Stimulated activated CD8-positive, alpha-beta memory T cell treated with anti-CD3 and anti-CD28 coated beads, Interleukin-7, amount 100 ng/mL, for 4 hours (primary cell): ENCODE measurements at regions not wholly inside any gene's neighbourhood (a gene's known extent, or its start where the extent isn't known, plus 50 kb on each side); places are given as distances from the start of the nearest gene placed in this dataset.
"Not testable (repeated sequence)": the region's sequence is repeated elsewhere in the genome, so short reads cannot be mapped to it uniquely, and the experiment has no call there.

Experiments used
- DNase-seq, 2 donors: peaks; one replicate each; pipeline ENCODE4 v3.0.0-alpha.2; 2020; ENCODE audit warnings: low read depth in 2 of 2

DNA sequence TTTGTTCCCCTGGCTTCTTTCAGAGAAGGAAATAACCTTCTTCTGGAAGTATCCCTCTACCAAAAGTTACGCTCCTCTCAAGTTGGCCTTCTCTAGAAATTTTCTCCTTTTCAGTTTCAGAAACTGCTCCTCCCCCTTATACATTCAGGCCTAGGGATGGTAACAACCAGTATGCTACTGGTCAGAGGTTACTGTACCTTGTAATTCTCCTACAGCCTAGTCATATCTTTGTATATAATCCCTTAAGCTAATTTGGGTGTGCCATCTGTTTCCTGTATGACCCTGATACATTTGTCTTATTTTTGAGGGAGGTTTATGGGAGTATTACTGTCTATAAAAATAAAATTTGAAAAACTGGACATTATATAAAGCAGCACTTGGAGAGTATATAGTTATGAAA lies 98.0 kb upstream of the NOTCH2NLA start:
- DNase-seq = not testable (repeated sequence)

DNA sequence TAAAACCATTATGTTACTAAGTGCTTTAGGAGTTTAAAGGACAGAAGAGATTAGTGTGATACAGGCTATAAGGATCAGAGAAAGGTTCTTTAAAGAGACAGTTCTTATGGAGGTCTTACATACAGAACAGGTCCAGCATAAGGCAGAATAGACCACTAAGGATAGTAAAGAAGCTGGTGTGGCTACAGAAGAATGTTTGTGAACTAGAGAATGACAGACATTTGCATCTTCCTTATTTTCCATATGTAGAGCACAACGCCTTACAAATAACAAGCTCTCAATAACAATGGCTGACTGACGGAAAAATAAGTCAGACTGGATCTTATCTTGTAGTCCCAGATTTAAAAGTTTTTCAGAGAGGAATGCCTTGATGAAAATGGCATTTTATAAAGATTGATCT lies 95.6 kb upstream of the NOTCH2NLA start:
- DNase-seq = not testable (repeated sequence)

DNA sequence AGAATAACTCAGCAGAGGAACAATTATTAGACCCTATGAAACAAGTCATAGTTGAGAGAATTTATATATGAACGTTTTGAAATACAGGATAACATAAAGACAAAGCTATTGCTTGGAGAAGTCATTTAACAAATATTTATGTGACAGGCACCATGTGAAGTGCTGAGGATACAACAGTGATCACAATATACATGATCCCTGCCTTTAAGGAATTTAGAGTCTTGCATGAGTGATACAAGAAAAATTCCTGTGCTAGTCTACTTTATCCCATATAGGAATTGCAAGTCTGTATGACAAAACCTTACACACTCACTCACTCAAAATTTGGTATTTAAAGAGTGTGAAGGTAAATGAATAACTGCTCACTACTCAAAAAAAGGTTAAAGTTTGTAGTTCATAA lies 94.5 kb upstream of the NOTCH2NLA start:
- not testable (repeated sequence) for DNase-seq

DNA sequence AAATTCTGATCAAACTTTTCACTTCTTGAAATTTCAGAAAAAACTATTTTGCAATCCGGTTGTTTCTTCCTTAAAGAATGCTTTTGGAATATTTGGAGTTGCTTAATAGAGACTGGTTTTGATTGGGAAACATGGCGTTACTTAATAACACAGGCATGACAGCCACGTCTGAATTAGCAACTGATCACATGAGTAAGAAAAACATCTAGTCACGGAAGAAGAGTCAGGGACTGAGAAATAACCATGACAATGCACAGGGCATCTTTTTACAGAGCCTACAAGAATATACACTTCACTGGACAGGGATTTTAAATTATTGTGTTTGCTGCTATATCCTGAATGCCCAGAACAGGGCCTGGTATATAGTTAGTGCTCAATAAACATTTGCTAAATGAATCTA lies 94.1 kb upstream of the NOTCH2NLA start:
- DNase-seq = not testable (repeated sequence)

DNA sequence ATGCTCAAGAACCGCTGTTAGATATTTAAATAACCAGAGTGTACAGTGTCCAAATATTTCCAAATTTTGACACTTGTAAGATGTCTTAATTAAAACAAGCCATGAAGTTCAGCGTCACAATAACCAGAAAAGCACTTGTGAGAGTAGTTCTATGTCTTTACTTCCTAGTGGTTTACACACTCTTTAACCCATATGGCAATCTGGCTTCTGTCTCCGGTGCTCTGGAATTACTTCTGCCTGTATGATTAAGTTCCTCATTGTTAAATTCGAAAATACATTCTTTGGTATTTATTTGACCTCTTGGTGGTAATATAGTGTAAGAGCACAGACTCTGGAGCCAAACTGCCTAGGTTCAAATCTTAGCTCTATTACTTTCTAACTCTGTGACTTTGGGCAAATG lies 89.9 kb upstream of the NOTCH2NLA start:
- DNase-seq = not testable (repeated sequence)

DNA sequence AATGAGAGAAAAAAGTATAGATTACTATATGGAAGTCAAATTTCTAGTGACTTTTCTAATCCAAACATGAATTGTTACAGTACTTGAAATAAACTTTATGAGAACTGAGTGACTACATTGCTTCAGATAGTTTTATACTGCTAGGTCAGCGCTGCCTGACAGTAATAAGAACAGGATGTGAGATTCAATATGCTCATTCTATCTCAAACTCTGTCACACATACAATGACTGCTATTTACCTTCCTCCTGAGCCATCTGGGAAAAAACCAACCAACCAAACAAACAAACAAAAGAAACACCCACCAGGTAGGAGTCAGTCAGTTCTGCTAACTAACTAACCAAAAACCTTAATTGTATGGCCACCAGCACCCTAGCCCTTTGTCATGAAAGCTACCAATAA lies 89.0 kb upstream of the NOTCH2NLA start:
- not testable (repeated sequence) for DNase-seq

DNA sequence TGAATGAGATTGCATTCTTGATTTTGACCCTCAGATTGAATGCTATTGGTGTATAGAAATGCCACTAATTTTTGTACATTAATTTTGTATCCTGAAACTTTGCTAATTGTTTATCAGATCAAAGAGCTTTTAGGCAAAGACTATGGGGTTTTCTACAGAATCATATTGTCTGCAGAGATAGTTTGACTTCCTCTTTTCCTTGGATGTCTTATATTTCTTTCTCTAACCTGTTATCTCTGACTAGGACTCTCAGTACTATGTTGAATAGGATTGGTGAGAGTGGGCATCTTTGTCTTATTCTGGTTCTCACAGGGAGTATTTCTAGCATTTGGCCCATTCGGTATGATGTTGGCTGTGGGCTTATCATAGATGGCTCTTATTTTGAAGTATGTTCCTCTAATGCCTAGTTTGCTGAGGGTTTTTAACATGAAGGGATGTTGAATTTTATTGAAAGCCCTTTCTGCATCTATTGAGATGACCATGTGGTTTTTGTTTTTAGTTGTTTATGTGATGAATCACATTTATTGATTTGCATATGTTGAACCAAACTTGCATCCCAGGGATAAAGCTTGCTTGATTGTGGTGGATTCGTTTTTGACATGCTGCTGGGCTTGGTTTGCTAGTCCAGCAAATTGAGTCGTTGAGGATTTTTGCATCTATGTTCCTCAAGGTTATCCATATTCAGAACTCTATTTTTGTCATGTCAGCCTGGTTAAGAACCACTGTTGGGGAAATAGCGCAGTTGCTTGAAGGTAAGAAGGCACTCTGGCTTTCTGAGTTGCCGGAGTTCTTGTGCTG lies 85.8 kb upstream of the NOTCH2NLA start:
- not testable (repeated sequence) for DNase-seq

DNA sequence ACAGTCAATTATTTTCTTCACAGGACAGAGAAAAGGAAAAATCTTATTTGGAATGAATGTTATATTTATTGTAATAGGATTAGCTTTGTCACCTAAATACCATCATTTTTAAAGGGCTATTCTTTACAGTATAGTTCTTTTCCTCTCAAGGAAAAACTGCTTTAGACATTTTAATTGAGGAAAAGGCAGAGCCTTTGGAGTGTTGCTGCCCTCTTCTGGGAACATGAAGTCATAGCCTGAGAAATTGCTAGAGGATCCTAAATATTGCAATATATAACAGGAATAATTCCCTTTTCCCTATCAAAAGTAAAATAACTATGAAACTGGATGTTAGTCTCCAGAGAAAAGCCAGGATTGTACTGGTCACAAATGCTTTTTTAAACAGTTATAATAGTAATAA lies 81.8 kb upstream of the NOTCH2NLA start:
- DNase-seq = not testable (repeated sequence)

DNA sequence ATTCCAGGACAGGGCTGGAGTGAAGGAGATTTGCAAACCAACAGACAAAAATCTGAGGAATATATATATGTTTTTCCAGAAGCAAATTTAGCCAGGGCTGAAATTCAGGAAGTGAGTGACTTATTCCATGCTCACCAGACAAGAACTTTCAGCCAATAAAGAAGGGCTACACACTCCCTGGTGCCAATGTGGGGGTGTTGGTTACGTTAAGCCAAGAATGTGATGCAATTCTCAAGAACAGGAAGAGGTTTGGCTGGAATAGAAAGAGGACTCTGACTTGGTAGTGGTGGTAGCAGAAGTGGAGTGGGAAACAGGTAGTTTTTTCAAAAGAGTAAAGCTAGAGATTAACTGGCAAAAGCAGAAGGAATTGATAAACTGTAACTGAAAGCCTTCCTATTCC lies 80.6 kb upstream of the NOTCH2NLA start:
- DNase-seq = not testable (repeated sequence)

DNA sequence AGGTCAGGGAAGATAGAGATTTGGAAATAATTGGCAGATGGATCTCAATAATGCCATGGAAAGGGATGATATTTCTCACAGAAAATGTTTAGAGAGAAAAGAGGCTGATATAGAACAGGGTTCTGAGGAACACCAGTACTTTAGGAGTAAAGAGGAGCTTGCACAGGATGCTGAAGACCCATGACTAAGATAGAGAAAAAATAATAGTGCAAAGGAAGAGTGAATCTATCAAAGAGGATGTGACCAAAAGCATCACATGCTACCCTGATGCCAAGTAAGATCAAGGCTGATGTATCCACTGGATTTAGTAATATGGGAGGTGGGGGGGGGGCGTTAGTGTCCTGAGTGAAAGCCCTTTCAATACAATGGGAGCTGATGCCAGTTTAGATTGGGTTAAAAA lies 80.1 kb upstream of the NOTCH2NLA start:
- not testable (repeated sequence) for DNase-seq

DNA sequence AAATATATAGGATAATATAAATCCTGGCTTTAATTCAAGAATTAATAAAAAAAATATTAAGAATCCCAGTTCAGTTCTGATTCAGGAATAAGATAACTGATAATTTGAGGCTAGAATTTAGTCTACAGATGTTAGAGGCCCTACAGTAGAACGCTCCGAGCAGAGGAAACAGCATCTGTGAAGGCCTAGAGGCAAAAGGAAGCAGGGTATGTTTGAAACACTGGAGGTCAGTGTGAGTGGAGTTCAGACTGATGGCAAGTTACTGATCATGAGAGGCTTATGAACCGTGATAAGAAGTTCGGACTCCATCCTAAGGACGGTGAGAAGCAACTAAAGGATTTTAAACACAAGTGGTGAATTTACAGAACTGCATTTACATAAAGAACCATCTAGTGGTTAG lies 79.3 kb upstream of the NOTCH2NLA start:
- DNase-seq = not testable (repeated sequence)

DNA sequence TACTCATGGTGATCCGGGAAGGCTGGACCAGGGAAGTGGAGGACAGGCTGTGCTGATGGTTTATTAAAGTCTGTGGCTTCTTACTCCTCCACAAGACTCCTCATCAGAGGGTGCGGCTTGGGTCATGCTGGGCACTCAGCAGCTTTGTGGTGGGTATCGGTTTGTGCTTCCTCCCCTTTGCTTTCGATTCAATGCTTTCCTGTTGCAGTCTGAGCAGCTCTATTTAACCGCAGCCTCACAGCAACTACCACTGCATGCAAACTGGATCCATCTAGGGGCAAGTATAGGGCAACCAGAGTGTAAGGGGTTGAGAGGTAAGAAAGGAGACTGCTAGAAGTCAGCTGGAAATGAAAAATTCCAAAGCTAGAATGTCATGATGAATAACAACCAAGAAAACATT lies 78.8 kb upstream of the NOTCH2NLA start:
- DNase-seq = not testable (repeated sequence)

DNA sequence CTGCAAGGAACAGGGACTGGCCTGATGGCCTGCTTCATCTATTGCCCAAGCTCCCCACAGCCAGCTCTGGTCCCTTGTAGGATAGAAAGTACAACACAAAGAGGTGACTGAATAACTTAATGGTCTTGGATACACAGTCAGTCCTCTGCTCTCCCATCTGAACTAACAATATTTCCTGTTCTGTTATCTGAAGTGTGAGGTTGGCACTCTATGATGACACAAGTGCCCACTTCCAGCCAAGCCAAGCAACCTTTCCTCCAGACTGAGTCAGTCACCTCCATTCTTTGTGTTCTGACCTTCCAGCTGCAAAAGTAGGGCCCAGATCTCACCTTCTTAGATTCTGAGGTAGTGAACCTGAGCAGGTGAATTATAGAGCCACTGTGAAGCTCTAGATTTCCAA lies 77.8 kb upstream of the NOTCH2NLA start:
- DNase-seq = not testable (repeated sequence)

DNA sequence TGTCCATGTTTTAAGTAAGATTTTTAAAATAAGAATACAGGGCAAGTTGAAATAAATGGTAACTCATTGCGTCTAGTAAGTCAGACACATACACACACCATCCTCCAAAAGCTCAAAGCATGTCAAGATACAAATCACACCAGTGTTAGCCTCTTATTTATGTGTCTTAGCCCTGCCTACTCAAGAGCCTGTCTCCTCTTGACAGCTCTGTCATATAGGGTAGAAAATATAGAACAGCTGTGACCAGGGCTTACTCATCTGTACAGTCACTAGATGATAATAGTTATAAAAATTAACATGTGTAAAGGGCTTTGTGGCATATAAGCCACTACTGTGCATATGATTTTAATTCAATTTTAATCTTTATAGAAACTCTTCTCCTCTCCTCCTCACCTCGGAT lies 76.6 kb upstream of the NOTCH2NLA start:
- DNase-seq = not testable (repeated sequence)

DNA sequence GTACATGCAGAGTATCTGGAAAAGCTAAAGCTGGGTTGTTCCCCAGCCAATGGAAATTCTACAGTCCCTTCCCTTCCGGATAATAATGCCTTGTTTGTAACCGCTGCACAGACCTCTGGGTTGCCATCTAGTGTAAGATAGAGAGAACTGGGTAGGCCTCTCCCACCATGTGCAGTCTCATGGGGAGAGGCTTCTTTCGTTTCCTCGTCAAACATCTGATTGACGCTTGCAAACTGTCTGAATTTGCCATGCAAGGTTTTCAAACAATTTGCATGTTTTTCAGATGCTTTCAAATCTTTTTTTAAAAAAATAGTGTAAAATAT lies 69.7 kb upstream of the NOTCH2NLA start:
- not testable (repeated sequence) for DNase-seq

DNA sequence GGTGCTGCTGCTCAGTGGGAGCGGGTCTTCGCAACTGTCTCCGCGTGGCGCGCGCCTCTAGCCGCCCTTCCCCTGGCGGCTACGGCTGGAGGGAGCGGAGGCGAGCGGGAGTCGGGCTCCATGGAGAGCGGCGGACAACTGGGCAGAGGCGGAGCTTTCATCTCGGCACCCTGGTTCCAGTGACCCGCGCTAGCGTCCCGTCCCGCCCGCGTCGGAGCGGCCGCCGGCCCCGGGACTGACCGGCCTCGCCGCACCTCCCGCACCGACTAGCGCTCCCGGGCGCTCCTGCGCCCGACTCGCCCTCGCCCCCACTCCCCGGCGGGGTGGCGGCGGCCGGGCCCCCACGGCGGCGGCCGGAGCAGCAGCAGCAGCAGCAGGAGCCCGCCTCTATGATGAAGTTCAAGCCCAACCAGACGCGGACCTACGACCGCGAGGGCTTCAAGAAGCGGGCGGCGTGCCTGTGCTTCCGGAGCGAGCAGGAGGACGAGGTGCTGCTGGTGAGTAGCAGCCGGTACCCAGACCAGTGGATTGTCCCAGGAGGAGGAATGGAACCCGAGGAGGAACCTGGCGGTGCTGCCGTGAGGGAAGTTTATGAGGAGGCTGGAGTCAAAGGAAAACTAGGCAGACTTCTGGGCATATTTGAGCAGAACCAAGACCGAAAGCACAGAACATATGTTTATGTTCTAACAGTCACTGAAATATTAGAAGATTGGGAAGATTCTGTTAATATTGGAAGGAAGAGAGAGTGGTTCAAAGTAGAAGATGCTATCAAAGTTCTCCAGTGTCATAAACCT lies 69.2 kb upstream of the NOTCH2NLA start:
- DNase-seq = not testable (repeated sequence)

DNA sequence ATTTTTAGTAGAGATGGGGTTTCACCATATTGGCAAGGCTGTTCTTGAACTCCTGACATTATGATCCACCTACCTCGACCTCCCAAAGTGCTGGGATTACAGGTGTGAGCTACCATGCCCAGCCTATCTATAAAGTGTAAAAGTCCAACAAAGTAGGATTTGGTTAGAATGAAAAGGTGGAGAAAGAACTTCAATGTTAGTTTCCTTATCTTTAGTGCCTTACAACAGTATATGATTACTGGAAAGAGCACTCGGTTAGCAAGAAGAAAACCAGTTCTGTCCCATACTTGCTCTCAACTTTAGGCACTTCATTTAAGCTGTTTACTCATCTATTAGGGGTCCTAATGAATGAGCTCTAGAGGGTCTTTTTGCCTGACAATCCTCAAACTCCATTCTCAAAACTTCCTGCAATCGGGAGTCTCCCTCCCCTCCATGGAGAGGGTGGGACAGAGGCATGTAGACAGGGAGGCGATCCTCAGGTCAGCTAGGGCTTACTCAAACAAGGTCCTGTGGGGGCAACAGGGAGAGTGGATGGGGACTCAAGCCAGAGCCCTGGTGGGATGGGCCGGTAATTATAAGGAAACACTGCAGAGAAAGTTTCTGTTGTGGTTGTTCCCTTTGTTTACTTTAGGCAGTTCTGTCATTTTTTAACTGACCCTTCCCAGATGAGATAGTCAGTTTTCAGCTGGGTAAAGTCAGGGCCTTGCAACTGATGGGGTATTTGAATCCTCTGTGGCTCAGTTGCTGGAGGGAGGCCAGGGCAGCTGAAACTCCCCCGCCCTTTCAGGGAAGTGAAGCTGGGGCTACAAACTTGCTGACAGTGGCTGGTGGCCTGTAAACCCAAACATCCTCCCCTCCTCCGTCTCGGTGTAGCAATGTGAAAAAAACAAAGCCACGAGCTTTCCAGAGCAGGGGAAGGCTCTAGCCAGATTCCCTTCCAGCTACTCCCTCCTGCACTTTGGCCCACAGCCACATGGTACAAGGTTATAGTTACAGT lies 64.4 kb upstream of the NOTCH2NLA start:
- not testable (repeated sequence) for DNase-seq

DNA sequence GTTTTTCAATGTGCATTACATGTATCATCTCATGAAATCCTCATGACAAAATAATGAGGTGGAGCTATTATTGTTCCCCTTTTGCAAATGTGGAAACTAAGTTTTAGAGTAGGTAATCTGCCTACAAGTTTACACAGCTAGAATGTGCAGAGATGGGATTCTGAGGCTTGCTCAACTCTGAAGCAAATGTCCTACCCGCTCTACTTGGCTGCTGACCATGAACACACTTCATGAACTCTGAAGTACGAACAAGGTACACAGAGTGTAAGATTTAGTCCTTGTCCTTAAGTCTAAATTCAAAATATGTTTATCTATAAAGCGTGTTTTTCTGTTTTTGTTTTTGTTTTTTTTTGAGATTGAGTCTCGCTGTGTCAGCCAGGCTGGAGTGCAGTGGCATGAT lies 63.6 kb upstream of the NOTCH2NLA start:
- DNase-seq = not testable (repeated sequence)

DNA sequence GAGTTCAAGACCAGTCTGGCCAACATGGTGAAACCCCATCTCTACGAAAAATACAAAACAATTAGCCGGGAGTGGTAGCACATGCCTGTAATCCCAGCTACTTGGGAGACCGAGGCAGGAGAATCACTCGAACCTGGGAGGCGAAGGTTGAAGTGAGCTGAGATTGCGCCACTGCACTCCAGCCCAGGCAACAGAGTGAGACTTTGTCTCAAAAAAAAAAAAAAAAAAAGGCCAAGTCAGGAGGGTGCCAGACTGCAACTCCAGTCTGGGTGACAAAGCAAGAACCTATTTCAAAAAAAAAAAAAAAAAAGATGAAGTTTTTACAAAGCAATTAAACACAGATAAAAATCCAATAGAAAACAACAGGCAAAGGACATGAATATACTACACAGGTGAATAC lies 59.1 kb upstream of the NOTCH2NLA start:
- DNase-seq = not testable (repeated sequence)

DNA sequence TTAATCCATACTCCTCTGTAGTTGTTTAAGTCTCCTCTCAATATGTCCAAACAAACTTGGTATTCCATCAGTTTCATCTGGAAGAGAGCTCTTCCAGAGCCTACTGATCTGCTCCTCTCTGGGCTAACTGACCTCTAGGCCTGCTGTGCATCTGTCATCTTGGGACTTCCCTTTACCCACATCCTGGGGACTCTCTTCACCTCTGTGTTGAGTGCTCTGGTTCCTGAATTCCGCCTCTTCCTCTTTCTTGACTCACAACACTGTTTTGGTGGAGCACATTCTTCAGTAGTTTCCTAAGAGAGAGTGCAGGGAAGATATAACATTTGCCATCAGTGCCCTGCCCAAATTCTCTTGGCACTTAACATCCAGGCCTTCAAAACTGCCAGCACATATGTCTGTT lies 55.9 kb upstream of the NOTCH2NLA start:
- not testable (repeated sequence) for DNase-seq

DNA sequence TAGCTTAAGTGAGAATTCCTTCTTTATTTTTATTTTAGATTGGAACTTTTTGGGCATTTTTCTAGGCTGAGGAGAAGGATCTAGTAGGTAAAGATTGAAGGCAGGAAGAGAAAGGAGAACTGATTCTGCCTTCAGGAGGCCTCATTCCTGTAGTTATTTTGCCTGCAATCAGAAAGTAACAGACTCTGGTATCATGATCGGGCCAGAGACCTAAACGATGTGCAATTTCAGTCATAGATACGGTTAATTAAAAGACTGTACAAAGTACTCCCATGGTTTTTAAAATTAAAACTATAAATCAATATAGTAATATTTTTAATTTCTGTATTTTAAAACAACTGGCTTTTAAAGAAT lies 54.7 kb upstream of the NOTCH2NLA start:
- DNase-seq = not testable (repeated sequence)
